Endodermal cell (in vitro differentiated cells): ENCODE measurements at regions not wholly inside any gene's neighbourhood (a gene's known extent, or its start where the extent isn't known, plus 50 kb on each side); places are given as distances from the start of the nearest gene placed in this dataset.

ENCODE experiments used
- DNase-seq: peaks from one replicate; pipeline ENCODE4 v3.0.0-alpha.2; 2017
- H3K27ac ChIP-seq: 2 replicates; pipeline ENCODE4 v1.5.1; 2013; ENCODE audit warnings: mild to moderate bottlenecking, low read depth, low read length, moderate library complexity
- H3K27me3 ChIP-seq: 2 replicates; pipeline ENCODE4 v1.6.1; 2013; ENCODE audit warnings: mild to moderate bottlenecking, low read length, moderate library complexity; ENCODE audit not compliant: insufficient read depth, control insufficient read depth, poor library complexity, severe bottlenecking
- H3K36me3 ChIP-seq: 2 replicates; pipeline ENCODE4 v1.7.0; 2013; ENCODE audit warnings: mild to moderate bottlenecking, low read length, moderate library complexity; ENCODE audit not compliant: control insufficient read depth, insufficient read depth
- H3K4me1 ChIP-seq: one replicate; pipeline ENCODE4 v1.7.0; 2013; ENCODE audit warnings: low read length; ENCODE audit not compliant: control insufficient read depth, insufficient read depth
- H3K4me3 ChIP-seq: 2 replicates; pipeline ENCODE4 v1.5.1; 2013; ENCODE audit warnings: mild to moderate bottlenecking, low read length, moderate library complexity
- H3K9ac ChIP-seq: 2 replicates; pipeline ENCODE4 v1.6.1; 2013; ENCODE audit warnings: mild to moderate bottlenecking, low read length, moderate library complexity; ENCODE audit not compliant: poor library complexity, severe bottlenecking; ENCODE audit errors: extremely low read depth
- H3K9me3 ChIP-seq: 2 replicates; pipeline ENCODE4 v1.6.1; 2013; ENCODE audit warnings: mild to moderate bottlenecking, low read length, moderate library complexity; ENCODE audit not compliant: control insufficient read depth
- H3K27ac Mint-ChIP-seq: 2 replicates; pipeline ENCODE4 v1.8.0; 2020; ENCODE audit warnings: mixed read lengths
- H3K27me3 Mint-ChIP-seq: 2 replicates; pipeline ENCODE4 v1.8.0; 2021; ENCODE audit warnings: mild to moderate bottlenecking, mixed read lengths; ENCODE audit not compliant: insufficient read depth
- H3K36me3 Mint-ChIP-seq: 2 replicates; pipeline ENCODE4 v1.8.0; 2020; ENCODE audit warnings: low read depth, mixed read lengths
- H3K4me1 Mint-ChIP-seq: 2 replicates; pipeline ENCODE4 v1.8.0; 2020; ENCODE audit warnings: mixed read lengths
- H3K4me3 Mint-ChIP-seq: 2 replicates; pipeline ENCODE4 v1.8.0; 2020; ENCODE audit warnings: mild to moderate bottlenecking, moderate library complexity, mixed read lengths
- H3K9me3 Mint-ChIP-seq: 2 replicates; pipeline ENCODE4 v1.8.0; 2020; ENCODE audit warnings: mild to moderate bottlenecking, mixed read lengths
- CTCF ChIP-seq: fragments of 200-600 bp; sonication (generic); conservative IDR thresholded peaks from 2 replicates; pipeline ENCODE4 v1.5.0; 2021; ENCODE audit warnings: antibody characterized with exemption, mild to moderate bottlenecking
- WGBS, 2 experiments: methylation state at CpG; one replicate each; pipeline versions ENCODE4 v1.1.5 to v1.1.7; 2013; ENCODE audit warnings: missing lambda C conversion rate in 2 of 2, mixed read lengths in 1 of 2; ENCODE audit not compliant: insufficient coverage in 1 of 2, insufficient read length in 1 of 2; 5-methylcytosine and 5-hydroxymethylcytosine counted together

- Histone ChIP-seq H3K27ac (no peak overlapping the region), H3K9ac (no peak overlapping the region), H3K4me3 (no peak overlapping the region), H3K36me3 (no peaks in the 10 kb centered on the region), H3K4me1 (no peaks in the 10 kb centered on the region), H3K9me3 (no peaks in the 10 kb centered on the region), H3K27me3 (no peaks in the 10 kb centered on the region)
- Mint-ChIP-seq H3K4me1 (no peaks in the 10 kb centered on the region), H3K4me3 (no peak overlapping the region), H3K9me3 (no peaks in the 10 kb centered on the region), H3K36me3 (no peaks in the 10 kb centered on the region), H3K27me3 (no peaks in the 10 kb centered on the region), H3K27ac (no peak overlapping the region)
- WGBS, 2 experiments: 90 to 92% methylated on average over 4 to 5 of the region's 5 CpGs
- TF ChIP-seq CTCF: no peak
- DNase-seq: no peak
These were observed 1119.8 kb downstream of the TSN start for GRCh38 chr2:122875091-122875865.

- Histone ChIP-seq H3K36me3 (no peaks in the 10 kb centered on the region), H3K27ac (no peak overlapping the region), H3K9me3 (no peaks in the 10 kb centered on the region), H3K9ac (no peak overlapping the region), H3K4me3 (no peak overlapping the region), H3K4me1 (no peaks in the 10 kb centered on the region), H3K27me3 (no peaks in the 10 kb centered on the region)
- Mint-ChIP-seq H3K4me1 (no peaks in the 10 kb centered on the region), H3K27ac (no peak overlapping the region), H3K4me3 (no peak overlapping the region), H3K9me3 (no peaks in the 10 kb centered on the region), H3K27me3 (no peaks in the 10 kb centered on the region), H3K36me3 (no peaks in the 10 kb centered on the region)
- 89 to 95% methylated on average over 3 to 5 of the region's 5 CpGs for WGBS, 2 experiments
- DNase-seq: no peak
- no peak for TF ChIP-seq CTCF
These were observed 1128.4 kb downstream of the TSN start for GRCh38 chr2:122883849-122884248.

GRCh38 chr2:122884889-122885288 lies 1129.4 kb downstream of the TSN start:
- TF ChIP-seq CTCF: no peak
- no peaks in the 10 kb centered on the region for H3K27me3 Mint-ChIP-seq
- no peak for DNase-seq
- H3K27ac Mint-ChIP-seq: no peak overlapping the region
- no peak overlapping the region for H3K4me3 Mint-ChIP-seq
- H3K36me3 Mint-ChIP-seq: no peaks in the 10 kb centered on the region
- Histone ChIP-seq H3K36me3 (no peaks in the 10 kb centered on the region), H3K27ac (no peak overlapping the region), H3K4me3 (no peak overlapping the region), H3K9ac (no peak overlapping the region), H3K4me1 (no peaks in the 10 kb centered on the region), H3K9me3 (no peaks in the 10 kb centered on the region), H3K27me3 (no peaks in the 10 kb centered on the region)
- no peaks in the 10 kb centered on the region for H3K4me1 Mint-ChIP-seq
- no peaks in the 10 kb centered on the region for H3K9me3 Mint-ChIP-seq
- 91 to 100% methylated on average over 1 to 3 of the region's 3 CpGs for WGBS, 2 experiments
